Upper lobe of left lung (tissue), 6 donors: ENCODE measurements at regions not wholly inside any gene's neighbourhood (a gene's known extent, or its start where the extent isn't known, plus 50 kb on each side); places are given as distances from the start of the nearest gene placed in this dataset.
A peak's percentile ranks its signal among the peaks of the same experiment; 100 is the strongest.

Experiments used
- ATAC-seq, 2 donors: fragments of 200-7000 bp; cut with Tn5 transposase; one replicate each; pipeline ENCODE4 v1.9.1; 2022; ENCODE audit warnings: mild to moderate bottlenecking in 2 of 2, moderate library complexity in 2 of 2; ENCODE audit not compliant: low FRiP score in 2 of 2
- DNase-seq, 2 donors: peaks; one replicate each; pipeline ENCODE4 v3.0.0-alpha.2; 2019 to 2020
- H3K27ac ChIP-seq, 4 donors: fragments of 200-600 bp; sonication (generic); one replicate each; pipeline ENCODE4 v1.5.1; 2016 to 2019
- H3K27me3 ChIP-seq, 4 donors: fragments of 200-600 bp; sonication (generic); one replicate each; pipeline ENCODE4 v1.5.1; 2017 to 2019
- H3K36me3 ChIP-seq, 4 donors: fragments of 200-600 bp; sonication (generic); one replicate each; pipeline ENCODE4 v1.5.1; 2016 to 2019
- H3K4me1 ChIP-seq, 4 donors: fragments of 200-600 bp; sonication (generic); one replicate each; pipeline ENCODE4 v1.5.1; 2018 to 2019
- H3K4me3 ChIP-seq, 4 donors: fragments of 200-600 bp; sonication (generic); one replicate each; pipeline ENCODE4 v1.5.1; 2017 to 2019; ENCODE audit warnings: mild to moderate bottlenecking in 2 of 4, moderate library complexity in 1 of 4
- H3K9me3 ChIP-seq, 4 donors: fragments of 200-600 bp; sonication (generic); one replicate each; pipeline ENCODE4 v1.5.1; 2018 to 2019
- CTCF ChIP-seq, 6 experiments: fragments of 450-650 bp in 4 of 6; fragments of 200-600 bp in 2 of 6; sonication (generic) in 2 of 6; IDR thresholded peaks; one replicate each; pipeline ENCODE4 v1.5.1; 2016 to 2019; ENCODE audit warnings: antibody characterized with exemption in 6 of 6
- EP300 ChIP-seq, 4 donors: sonication (generic); formaldehyde crosslinking; IDR thresholded peaks; one replicate each; pipeline ENCODE4 v1.5.1; 2017; ENCODE audit warnings: antibody characterized with exemption in 4 of 4, control low read depth in 2 of 4
- POLR2A ChIP-seq, 4 donors: fragments of 450-650 bp; IDR thresholded peaks; one replicate each; pipeline ENCODE4 v1.5.1; 2016 to 2017; ENCODE audit warnings: antibody characterized with exemption in 4 of 4, mild to moderate bottlenecking in 2 of 4
- POLR2AphosphoS5 ChIP-seq, 2 donors: sonication (generic); formaldehyde crosslinking; IDR thresholded peaks; one replicate each; pipeline ENCODE4 v1.5.1; 2017; ENCODE audit warnings: antibody characterized with exemption in 2 of 2
- WGBS, 2 donors: methylation state at CpG; one replicate each; pipeline ENCODE4 v1.1.5; 2017 to 2018; 5-methylcytosine and 5-hydroxymethylcytosine counted together
- small RNA-seq, 4 donors: library from RNA; depleted of rRNA; stranded (forward); fragments of <200 nt; gene quantifications; one replicate each; pipeline ENCODE3, GENCODE V24; 2016
- donor health status: DM: no; HTN: no; CAD: no; lungs with moderate emphysema.
- donor health status: DM: no; HTN: yes; CAD: no; lungs with severe emphysema.

- Histone ChIP-seq H3K36me3 (no peaks in the 10 kb centered on the region), H3K27me3 (no peaks in the 10 kb centered on the region), H3K27ac (no peak overlapping the region), H3K4me1 (no peaks in the 10 kb centered on the region), H3K4me3 (no peak overlapping the region), H3K9me3 (no peaks in the 10 kb centered on the region)
- WGBS, 2 donors: 85 to 89% methylated on average over 3 to 11 of the region's 11 CpGs
- TF ChIP-seq EP300 (IDR thresholded peaks at IDR 0.05) (no peak), POLR2A (IDR thresholded peaks at IDR 0.05) (no peak), CTCF (IDR thresholded peaks at IDR 0.05) (no peak), POLR2AphosphoS5 (IDR thresholded peaks at IDR 0.05) (no peak)
- ATAC-seq (no peak), DNase-seq (peak in 1 of 2 donors; percentile 13)
These were observed 56.4 kb upstream of the ROBO1 start for GRCh38 chr3:79824166-79824565.

- no peak for ATAC-seq
- no peaks in the 10 kb centered on the region for H3K36me3 ChIP-seq
- H3K27ac ChIP-seq: no peak overlapping the region
- no peak for TF ChIP-seq POLR2AphosphoS5 (IDR thresholded peaks at IDR 0.05)
- TF ChIP-seq EP300 (IDR thresholded peaks at IDR 0.05): no peak
- no peak overlapping the region for H3K4me3 ChIP-seq
- DNase-seq: no peak
- peaks cover 0 to 4% (median 0%) of the 10 kb centered on the region in 4 donors for H3K9me3 ChIP-seq
- no peaks in the 10 kb centered on the region for H3K4me1 ChIP-seq
- H3K27me3 ChIP-seq: no peaks in the 10 kb centered on the region
- 68 to 72% methylated on average over 2 of the region's 2 CpGs for WGBS, 2 donors
These were observed 54.3 kb upstream of the ROBO1 start for GRCh38 chr3:79822076-79822475.

GRCh38 chr3:79820089-79820488 is 52.3 kb upstream of the ROBO1 start:
- H3K27ac ChIP-seq: no peak overlapping the region
- H3K9me3 ChIP-seq: peaks cover 0 to 11% (median 4%) of the 10 kb centered on the region in 4 donors
- ATAC-seq (no peak), DNase-seq (no peak)
- H3K36me3 ChIP-seq: no peaks in the 10 kb centered on the region
- no peak overlapping the region for H3K4me3 ChIP-seq
- H3K4me1 ChIP-seq: no peaks in the 10 kb centered on the region
- TF ChIP-seq CTCF (IDR thresholded peaks at IDR 0.05) (no peak), EP300 (IDR thresholded peaks at IDR 0.05) (no peak)
- WGBS, 2 donors: 47 to 54% methylated on average over 4 of the region's 4 CpGs
- H3K27me3 ChIP-seq: no peaks in the 10 kb centered on the region

GRCh38 chr3:79818015-79818414 is 50.2 kb upstream of the ROBO1 start:
- Histone ChIP-seq H3K27me3 (no peaks in the 10 kb centered on the region), H3K9me3 (peaks cover 0 to 11% (median 4%) of the 10 kb centered on the region in 4 donors), H3K27ac (no peak overlapping the region), H3K36me3 (no peaks in the 10 kb centered on the region), H3K4me3 (no peak overlapping the region), H3K4me1 (no peaks in the 10 kb centered on the region)
- DNase-seq: no peak
- TF ChIP-seq EP300 (IDR thresholded peaks at IDR 0.05) (no peak), POLR2A (IDR thresholded peaks at IDR 0.05) (no peak), CTCF (IDR thresholded peaks at IDR 0.05) (no peak), POLR2AphosphoS5 (IDR thresholded peaks at IDR 0.05) (no peak)
- no peak for ATAC-seq
- WGBS, 2 donors: 71 to 87% methylated on average over 1 of the region's 1 CpG

Small RNA genes in the stretch of these regions (small RNA-seq; reads per million reads assigned to genes)
- gene AC108740.1: 0 reads per million in 4 donors
